ENCODE measurements at regions not wholly inside any gene's neighbourhood (a gene's known extent, or its start where the extent isn't known, plus 50 kb on each side); places are given as distances from the start of the nearest gene placed in this dataset.
"Not testable (repeated sequence)": the region's sequence is repeated elsewhere in the genome, so short reads cannot be mapped to it uniquely, and the experiment has no call there.

DNA sequence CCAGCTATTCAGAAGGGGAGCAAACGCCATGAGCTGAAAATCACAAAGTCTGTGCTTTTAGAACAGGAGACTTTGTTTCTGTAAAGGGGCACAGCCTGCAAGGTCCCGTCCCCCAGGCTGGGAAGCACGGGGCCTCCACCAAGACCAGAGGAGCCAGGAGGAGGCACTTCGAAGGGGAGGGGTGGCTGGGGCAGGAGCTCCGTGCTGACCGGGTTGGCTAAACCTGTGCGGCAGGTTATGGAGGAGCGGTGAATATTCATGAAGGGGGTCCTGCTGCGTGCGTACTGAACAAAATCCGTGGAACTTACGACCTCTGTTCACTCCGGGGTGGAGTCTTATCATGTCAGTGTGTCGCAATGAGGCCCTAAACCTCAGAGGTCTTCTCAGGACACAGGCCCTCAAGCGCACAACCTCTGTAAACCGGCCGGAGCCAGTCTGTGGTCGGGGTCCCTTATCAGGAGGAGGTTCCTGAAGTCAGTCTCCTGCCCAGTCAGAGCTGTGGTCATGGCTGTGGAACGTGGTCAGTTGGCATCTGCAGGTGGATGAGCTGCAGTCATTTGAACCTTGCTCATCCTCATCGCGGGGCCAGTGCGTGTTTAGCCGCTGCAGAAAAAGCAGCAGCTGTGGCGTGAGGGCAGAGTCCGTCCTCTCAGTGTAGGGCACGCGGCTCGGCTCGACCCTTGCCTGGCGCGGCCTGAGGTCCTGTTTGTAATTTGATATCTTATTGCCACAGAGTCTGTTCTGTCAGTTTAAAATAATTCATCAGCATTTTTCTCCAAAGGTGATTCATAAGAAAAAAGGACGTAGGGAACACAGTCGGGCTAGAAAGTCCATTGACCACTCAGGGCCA is 5507.7 kb upstream of the TPTE start:
- H3K9ac ChIP-seq, H4K20me1 ChIP-seq, H3K36me3 ChIP-seq, H3K4me3 ChIP-seq, H3K4me2 ChIP-seq, H3K4me1 ChIP-seq, H3K9me3 ChIP-seq, H3K27ac ChIP-seq, H3K27me3 ChIP-seq: not testable (repeated sequence)

DNA sequence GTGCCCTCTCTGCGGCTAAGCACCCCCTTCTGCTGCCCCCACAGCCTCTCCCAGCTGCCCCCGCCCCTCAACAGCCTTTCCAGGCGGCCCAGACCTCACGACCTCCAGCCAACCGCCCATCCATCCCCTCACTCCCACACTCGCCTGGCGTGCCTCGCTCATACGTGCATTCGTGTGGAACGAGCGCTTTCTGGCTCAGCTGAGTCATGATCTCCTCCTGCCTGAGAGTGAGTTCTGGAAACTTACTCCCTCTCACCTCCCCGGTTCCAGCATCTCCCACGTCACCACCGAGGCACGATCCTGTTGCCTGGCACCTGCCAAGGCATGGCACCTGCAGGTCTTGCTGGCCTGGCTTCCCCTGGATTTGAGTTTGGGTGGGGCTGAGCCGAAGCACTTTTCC is 5506.2 kb upstream of the TPTE start:
- H3K9me3 ChIP-seq, H3K27ac ChIP-seq, H3K4me2 ChIP-seq, H4K20me1 ChIP-seq, H3K4me3 ChIP-seq, H3K27me3 ChIP-seq, H3K9ac ChIP-seq, H3K36me3 ChIP-seq, H3K4me1 ChIP-seq: not testable (repeated sequence)

DNA sequence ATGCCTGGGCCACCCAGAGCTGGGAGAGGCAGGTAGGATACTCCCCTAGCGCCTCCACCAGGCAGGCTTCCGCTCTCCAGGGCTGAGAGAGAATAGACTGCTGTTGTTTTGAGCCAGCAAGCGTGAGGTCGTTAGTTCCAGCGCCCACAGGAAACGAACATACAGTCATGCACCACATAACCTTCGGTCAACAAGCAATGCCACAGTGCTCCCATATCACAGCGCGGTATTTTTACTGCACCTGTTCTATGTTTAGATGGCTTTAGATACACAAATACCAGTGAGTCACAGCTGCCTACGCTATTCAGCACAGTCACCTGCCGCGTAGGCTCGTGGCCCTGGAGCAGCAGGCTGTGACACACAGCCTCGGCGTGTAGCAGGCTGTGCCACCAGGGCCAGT is 5502.3 kb upstream of the TPTE start:
- not testable (repeated sequence) for H3K4me1 ChIP-seq, H3K27me3 ChIP-seq, H3K4me2 ChIP-seq, H3K36me3 ChIP-seq, H3K4me3 ChIP-seq, H3K27ac ChIP-seq, H3K9me3 ChIP-seq, H4K20me1 ChIP-seq, H3K9ac ChIP-seq

- not testable (repeated sequence) for H3K4me2 ChIP-seq, H4K20me1 ChIP-seq, H3K4me3 ChIP-seq, H3K9ac ChIP-seq, H3K27me3 ChIP-seq, H3K9me3 ChIP-seq, H3K36me3 ChIP-seq, H3K27ac ChIP-seq, H3K4me1 ChIP-seq
These were observed 5499.6 kb upstream of the TPTE start for GRCh38 chr21:5021815-5022214.

- H3K27me3 ChIP-seq, H4K20me1 ChIP-seq: not testable (repeated sequence)
These were observed 5499.1 kb upstream of the TPTE start for GRCh38 chr21:5022254-5022653.

GRCh38 chr21:5022748-5023147 is 5498.6 kb upstream of the TPTE start:
- not testable (repeated sequence) for H3K4me3 ChIP-seq, H3K27me3 ChIP-seq, H3K9ac ChIP-seq, H3K4me2 ChIP-seq, H3K9me3 ChIP-seq, H4K20me1 ChIP-seq, H3K4me1 ChIP-seq, H3K27ac ChIP-seq, H3K36me3 ChIP-seq

More at GRCh38 chr21:5022254-5022653, 5499.1 kb upstream of the TPTE start:
- not testable (repeated sequence) for H3K4me1 ChIP-seq, H3K9ac ChIP-seq, H3K9me3 ChIP-seq, H3K27ac ChIP-seq, H3K36me3 ChIP-seq, H3K4me2 ChIP-seq, H3K4me3 ChIP-seq

DNA sequence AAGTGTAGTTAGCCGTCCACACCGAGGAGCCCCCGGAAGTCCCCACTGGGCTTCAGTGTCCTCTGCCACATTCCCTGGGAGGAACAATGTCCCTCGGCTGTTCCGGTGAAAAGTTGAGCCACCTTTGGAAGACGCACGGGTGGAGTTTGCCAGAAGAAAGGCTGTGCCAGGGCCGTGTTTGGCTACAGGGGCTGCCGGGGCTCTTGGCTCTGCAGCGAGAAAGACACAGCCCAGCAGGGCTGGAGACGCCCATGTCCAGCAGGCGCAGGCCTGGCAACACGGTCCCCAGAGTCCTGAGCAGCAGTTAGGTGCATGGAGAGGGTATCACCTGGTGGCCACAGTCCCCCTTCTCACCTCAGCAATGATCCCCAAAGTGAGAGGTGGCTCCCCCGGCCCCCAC is 5486.2 kb upstream of the TPTE start:
- not testable (repeated sequence) for H3K36me3 ChIP-seq, H3K4me3 ChIP-seq, H4K20me1 ChIP-seq, H3K27me3 ChIP-seq, H3K4me1 ChIP-seq, H3K4me2 ChIP-seq, H3K9ac ChIP-seq, H3K27ac ChIP-seq, H3K9me3 ChIP-seq

- H3K9ac ChIP-seq, H3K36me3 ChIP-seq, H3K4me1 ChIP-seq, H3K27ac ChIP-seq, H3K9me3 ChIP-seq, H3K4me3 ChIP-seq, H3K4me2 ChIP-seq, H3K27me3 ChIP-seq, H4K20me1 ChIP-seq: not testable (repeated sequence)
These were observed 5485.8 kb upstream of the TPTE start for GRCh38 chr21:5035587-5035986.

DNA sequence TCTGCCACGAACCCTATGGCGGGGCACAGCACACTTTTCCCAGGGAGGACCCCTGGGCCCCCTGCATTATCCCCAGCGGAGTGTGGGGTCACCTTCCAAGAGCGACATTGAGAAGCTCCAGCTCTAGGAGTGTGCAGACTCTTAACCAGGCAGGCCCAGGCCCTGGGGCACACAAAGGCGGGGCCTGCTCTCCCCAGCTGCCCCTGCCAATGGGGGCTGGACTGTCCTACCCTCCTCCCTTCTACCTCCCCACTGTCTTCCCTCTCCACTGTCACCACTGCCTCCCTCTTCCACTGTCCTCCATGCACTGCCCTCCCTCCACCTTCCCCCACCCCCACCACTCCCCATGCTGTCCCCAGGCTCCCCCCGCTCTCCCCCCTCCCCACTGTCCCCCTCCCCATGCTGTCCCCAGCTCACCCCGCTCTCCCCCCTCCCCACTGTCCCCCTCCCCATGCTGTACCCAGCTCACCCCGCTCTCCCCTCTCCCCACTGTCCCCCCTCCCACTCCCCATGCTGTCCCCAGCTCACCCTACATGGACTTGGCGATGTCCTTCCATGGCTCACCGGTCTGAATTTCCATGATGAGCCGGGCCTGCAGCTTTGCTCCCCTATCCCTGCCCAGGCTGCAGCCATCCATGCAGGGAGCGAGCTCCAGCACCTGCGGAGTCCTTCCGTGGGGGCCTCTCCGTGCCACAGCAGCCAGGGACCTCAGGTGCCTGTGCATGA is 5483.6 kb upstream of the TPTE start:
- not testable (repeated sequence) for H3K27me3 ChIP-seq, H3K4me1 ChIP-seq, H3K4me2 ChIP-seq, H3K4me3 ChIP-seq, H3K9ac ChIP-seq, H3K9me3 ChIP-seq, H4K20me1 ChIP-seq, H3K36me3 ChIP-seq, H3K27ac ChIP-seq

GRCh38 chr21:5039926-5040325 is 5481.5 kb upstream of the TPTE start:
- not testable (repeated sequence) for H3K9me3 ChIP-seq, H3K27me3 ChIP-seq, H3K4me2 ChIP-seq, H3K4me3 ChIP-seq, H4K20me1 ChIP-seq, H3K27ac ChIP-seq, H3K4me1 ChIP-seq, H3K9ac ChIP-seq, H3K36me3 ChIP-seq

GRCh38 chr21:5042583-5042982 is 5478.8 kb upstream of the TPTE start:
- H4K20me1 ChIP-seq, H3K4me1 ChIP-seq, H3K9ac ChIP-seq, H3K27ac ChIP-seq, H3K27me3 ChIP-seq, H3K9me3 ChIP-seq, H3K36me3 ChIP-seq, H3K4me2 ChIP-seq, H3K4me3 ChIP-seq: not testable (repeated sequence)

GRCh38 chr21:5044812-5045211 is 5476.6 kb upstream of the TPTE start:
- H3K9me3 ChIP-seq, H3K4me3 ChIP-seq, H3K9ac ChIP-seq, H3K27ac ChIP-seq, H4K20me1 ChIP-seq, H3K27me3 ChIP-seq, H3K4me1 ChIP-seq, H3K36me3 ChIP-seq, H3K4me2 ChIP-seq: not testable (repeated sequence)

DNA sequence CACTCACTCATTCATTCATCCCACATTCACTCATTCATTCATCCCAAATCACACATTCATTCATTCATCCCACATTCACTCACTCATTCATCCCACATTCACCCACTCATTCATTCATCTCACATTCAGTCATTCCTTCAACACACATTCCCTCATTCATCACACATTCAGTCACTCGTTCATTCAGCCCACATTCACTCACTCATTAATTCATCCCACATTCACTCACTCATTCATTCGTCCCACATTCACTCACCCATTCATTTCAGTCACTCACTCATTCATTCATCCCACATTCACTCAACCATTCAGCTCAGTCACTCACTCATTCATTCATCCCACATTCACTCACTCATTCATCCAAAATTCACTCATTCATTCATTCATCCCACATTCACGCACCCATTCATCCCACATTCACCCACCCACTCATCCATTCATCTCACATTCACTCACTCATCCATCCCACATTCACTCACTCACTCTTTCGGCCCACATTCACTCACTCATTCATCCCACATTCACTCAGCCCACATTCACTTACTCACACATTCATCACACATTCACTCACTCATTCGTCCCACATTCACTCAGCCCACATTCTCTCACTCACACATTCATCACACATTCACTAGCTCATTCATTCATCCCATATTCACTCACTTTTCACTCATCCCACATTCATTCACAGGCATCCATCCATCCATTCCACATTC is 5469.9 kb upstream of the TPTE start:
- H3K4me2 ChIP-seq, H4K20me1 ChIP-seq, H3K27me3 ChIP-seq: not testable (repeated sequence)

DNA sequence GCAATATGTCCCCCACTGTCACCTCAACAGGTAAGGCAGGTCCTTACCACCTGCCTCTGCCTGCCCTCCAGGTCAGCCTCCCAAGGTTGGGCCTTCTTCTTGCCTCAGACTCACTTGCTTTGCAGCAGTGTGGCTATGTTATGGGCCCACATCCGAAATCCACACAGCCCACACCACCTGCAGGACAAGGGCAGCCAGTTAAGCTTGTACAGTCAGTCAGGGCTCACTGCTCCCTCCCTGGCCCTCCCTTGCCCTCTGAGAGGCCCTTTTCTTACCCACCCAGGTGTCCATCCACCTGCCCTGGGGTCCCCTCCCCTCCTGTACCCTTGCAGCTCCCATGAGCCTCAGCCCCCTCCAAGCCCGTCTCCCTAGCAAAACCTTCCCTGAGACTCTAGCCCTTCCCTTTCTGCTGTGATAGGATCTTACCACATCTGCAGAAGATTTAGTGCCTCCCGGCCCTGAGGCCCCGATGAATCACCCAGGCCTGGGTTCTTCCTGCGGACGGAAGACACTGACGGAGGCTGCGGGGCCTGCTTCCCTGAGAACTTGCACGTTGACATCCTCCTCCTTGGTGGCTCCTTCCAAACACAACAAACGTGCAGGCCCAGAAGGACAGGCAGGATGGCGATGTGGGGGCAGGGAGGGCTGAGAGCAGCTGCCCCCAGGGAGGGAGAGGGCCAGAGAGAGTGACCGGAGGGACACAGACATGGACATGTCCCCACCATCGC is 5466.2 kb upstream of the TPTE start:
- not testable (repeated sequence) for H3K27me3 ChIP-seq, H3K4me3 ChIP-seq, H3K9ac ChIP-seq, H3K4me1 ChIP-seq, H3K9me3 ChIP-seq, H3K27ac ChIP-seq, H3K36me3 ChIP-seq, H3K4me2 ChIP-seq, H4K20me1 ChIP-seq

More for the DNA sequence above, 5469.9 kb upstream of the TPTE start:
- not testable (repeated sequence) for H3K9ac ChIP-seq, H3K4me1 ChIP-seq, H3K36me3 ChIP-seq, H3K9me3 ChIP-seq, H3K27ac ChIP-seq, H3K4me3 ChIP-seq

Measured in BLaER1 (cell line).